Stomach (tissue), 8 donors: ENCODE measurements at regions not wholly inside any gene's neighbourhood (a gene's known extent, or its start where the extent isn't known, plus 50 kb on each side); places are given as distances from the start of the nearest gene placed in this dataset.

Experiments
- DNase-seq, 2 donors: peaks; one replicate each; pipeline versions ENCODE4 v3.0.0 to v3.0.0-alpha.2; 2013 to 2019
- H3K27ac ChIP-seq, 5 donors: fragments of 200-600 bp in 4 of 5; sonication (generic) in 4 of 5; one replicate each; pipeline ENCODE4 v1.5.1; 2013 to 2019; ENCODE audit warnings: mild to moderate bottlenecking in 1 of 5, moderate library complexity in 1 of 5
- H3K27me3 ChIP-seq, 3 donors: fragments of 200-600 bp; sonication (generic); one replicate each; pipeline ENCODE4 v1.5.1; 2017 to 2019; ENCODE audit warnings: mixed run types in 1 of 3
- H3K36me3 ChIP-seq, 4 donors: fragments of 200-600 bp; sonication (generic); 1 replicate in 3 of 4; 2 replicates in 1 of 4; pipeline ENCODE4 v1.5.1; 2016 to 2019
- H3K4me1 ChIP-seq, 4 donors: fragments of 200-600 bp; sonication (generic); one replicate each; pipeline ENCODE4 v1.5.1; 2016 to 2019
- H3K4me3 ChIP-seq, 4 donors: fragments of 200-600 bp; sonication (generic) in 3 of 4; one replicate each; pipeline ENCODE4 v1.5.1; 2016 to 2019; ENCODE audit warnings: mild to moderate bottlenecking in 1 of 4
- H3K9me3 ChIP-seq, 4 donors: fragments of 200-600 bp; sonication (generic); one replicate each; pipeline ENCODE4 v1.5.1; 2016 to 2019
- EP300 ChIP-seq: sonication (generic); formaldehyde crosslinking; IDR thresholded peaks from one replicate; pipeline ENCODE4 v1.6.1; 2017; ENCODE audit warnings: antibody characterized with exemption
- POLR2A ChIP-seq, 4 donors: fragments of 450-650 bp; IDR thresholded peaks; one replicate each; pipeline ENCODE4 v1.6.1; 2016; ENCODE audit warnings: antibody characterized with exemption in 4 of 4, control low read depth in 2 of 4, mild to moderate bottlenecking in 1 of 4, moderate library complexity in 1 of 4
- POLR2AphosphoS5 ChIP-seq, 3 donors: sonication (generic); formaldehyde crosslinking; IDR thresholded peaks; one replicate each; pipeline ENCODE4 v1.6.1; 2016; ENCODE audit warnings: antibody characterized with exemption in 3 of 3
- WGBS, 5 donors: extraction: QIAGEN DNeasy Blood & Tissue Kit in 3 of 5; methylation state at CpG; one replicate each; pipeline versions ENCODE4 v1.1.5 to v1.1.7; 2013 to 2018; 5-methylcytosine and 5-hydroxymethylcytosine counted together
- intact Hi-C: fragments of 100-400 bp; cut with DNase I; formaldehyde crosslinking; loops from one replicate; pipeline ENCODE4 v1.15.1; 2023; ENCODE audit warnings: low total_unique reads
- TF ChIP-seq, protein P1 (sequence below), 7 experiments: fragments of 450-650 bp in 4 of 7; fragments of 200-600 bp in 3 of 7; sonication (generic) in 3 of 7; IDR thresholded peaks; one replicate each; pipeline ENCODE4 v1.5.1; 2016 to 2019; ENCODE audit warnings: antibody characterized with exemption in 7 of 7, control low read depth in 2 of 7, mild to moderate bottlenecking in 1 of 7
- donor health status: healthy with polysubstance abuse.
- donor health status: Bipolar disorder and iron deficiency.
- donor health status: healthy.

DNA sequence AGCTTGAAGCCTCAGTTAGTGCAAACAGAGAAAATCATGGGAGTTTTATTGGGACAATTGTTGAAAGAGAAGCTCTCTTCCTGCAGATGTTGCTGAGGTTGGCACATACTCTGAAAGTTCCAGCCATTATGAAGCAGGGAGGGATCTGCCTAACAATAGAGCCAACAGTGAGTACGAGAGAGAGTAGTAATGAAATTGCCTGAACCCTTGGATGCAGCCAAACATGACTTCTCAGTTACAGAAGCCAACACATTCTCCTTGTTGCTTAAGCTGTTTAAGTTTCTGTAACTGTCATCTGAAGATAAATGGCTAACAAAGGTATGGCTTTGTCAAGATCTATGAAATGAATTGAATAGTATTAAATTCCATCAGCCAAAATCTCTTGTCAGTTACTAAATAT lies 211.0 kb upstream of the TTC14 start:
- Histone ChIP-seq H3K27ac (no peak overlapping the region), H3K9me3 (no peaks in the 10 kb centered on the region), H3K36me3 (no peaks in the 10 kb centered on the region), H3K27me3 (no peaks in the 10 kb centered on the region), H3K4me1 (no peaks in the 10 kb centered on the region), H3K4me3 (no peak overlapping the region)
- DNase-seq = no peak
- 43 to 57% (median 50%) methylated on average over 1 of the region's 1 CpG for WGBS, 5 donors
- no peak for TF ChIP-seq POLR2A (IDR thresholded peaks at IDR 0.05)
- no peak for TF ChIP-seq POLR2AphosphoS5 (IDR thresholded peaks at IDR 0.05)
- TF ChIP-seq EP300 = no peak
- TF ChIP-seq, protein P1, sequence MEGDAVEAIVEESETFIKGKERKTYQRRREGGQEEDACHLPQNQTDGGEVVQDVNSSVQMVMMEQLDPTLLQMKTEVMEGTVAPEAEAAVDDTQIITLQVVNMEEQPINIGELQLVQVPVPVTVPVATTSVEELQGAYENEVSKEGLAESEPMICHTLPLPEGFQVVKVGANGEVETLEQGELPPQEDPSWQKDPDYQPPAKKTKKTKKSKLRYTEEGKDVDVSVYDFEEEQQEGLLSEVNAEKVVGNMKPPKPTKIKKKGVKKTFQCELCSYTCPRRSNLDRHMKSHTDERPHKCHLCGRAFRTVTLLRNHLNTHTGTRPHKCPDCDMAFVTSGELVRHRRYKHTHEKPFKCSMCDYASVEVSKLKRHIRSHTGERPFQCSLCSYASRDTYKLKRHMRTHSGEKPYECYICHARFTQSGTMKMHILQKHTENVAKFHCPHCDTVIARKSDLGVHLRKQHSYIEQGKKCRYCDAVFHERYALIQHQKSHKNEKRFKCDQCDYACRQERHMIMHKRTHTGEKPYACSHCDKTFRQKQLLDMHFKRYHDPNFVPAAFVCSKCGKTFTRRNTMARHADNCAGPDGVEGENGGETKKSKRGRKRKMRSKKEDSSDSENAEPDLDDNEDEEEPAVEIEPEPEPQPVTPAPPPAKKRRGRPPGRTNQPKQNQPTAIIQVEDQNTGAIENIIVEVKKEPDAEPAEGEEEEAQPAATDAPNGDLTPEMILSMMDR (IDR thresholded peaks at IDR 0.05) = no peak
- intact Hi-C loops = no loop called here

DNA sequence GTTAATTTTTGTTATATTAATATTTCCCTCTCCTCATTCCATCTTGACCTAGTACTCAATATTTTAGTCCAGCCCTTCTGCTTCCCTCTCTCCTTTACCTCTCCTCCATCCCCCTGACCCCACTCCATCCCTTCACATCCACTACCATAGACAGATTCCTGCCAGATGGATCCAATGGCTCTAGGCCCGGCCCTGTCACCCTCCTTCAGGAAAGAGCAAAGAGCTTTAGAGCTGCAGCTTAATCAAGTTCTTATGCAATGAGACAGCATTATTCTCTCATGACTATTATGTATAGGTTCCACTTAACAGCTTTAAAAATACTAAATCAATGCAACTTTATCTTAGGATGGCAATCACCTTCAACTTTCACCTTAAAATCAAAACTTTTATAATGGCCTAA lies 200.7 kb upstream of the TTC14 start:
- WGBS, 5 donors = 42 to 79% (median 69%) methylated on average over 1 of the region's 1 CpG
- no peak for DNase-seq

DNA sequence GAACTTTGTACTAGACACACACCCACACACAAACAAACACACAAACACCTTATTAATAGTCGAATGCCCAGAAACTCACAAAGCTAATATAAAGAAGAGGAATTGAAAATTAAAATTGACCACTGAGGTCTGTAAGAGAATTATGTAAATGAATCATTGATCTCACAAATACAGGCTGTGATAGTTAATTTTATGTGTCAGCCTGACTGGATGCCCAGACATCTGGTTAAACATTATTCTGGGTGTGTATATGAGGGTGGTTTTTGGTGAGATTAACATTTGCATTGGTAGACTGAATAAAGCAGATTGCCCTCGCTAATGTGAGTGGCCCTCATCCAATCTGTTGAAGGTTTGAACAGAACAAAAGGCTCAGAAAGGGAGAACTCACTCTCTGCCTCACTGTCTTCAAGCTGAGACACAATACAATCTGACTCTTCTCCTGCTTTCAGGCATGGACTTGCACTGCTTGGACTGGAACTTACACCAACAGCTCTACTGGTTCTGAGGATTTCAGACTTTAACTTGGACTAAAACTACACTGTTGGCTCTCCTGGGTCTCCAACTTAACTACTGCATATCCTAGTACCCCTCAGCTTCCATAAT lies 199.4 kb upstream of the TTC14 start:
- H3K27ac ChIP-seq = no peak overlapping the region
- H3K4me3 ChIP-seq = no peak overlapping the region
- no peaks in the 10 kb centered on the region for H3K4me1 ChIP-seq
- H3K36me3 ChIP-seq = no peaks in the 10 kb centered on the region
- no peak for DNase-seq
- H3K27me3 ChIP-seq = no peaks in the 10 kb centered on the region
- WGBS, 5 donors = 59 to 68% (median 63%) methylated on average over 2 of the region's 2 CpGs
- TF ChIP-seq EP300 (no peak), POLR2AphosphoS5 (IDR thresholded peaks at IDR 0.05) (no peak), POLR2A (IDR thresholded peaks at IDR 0.05) (no peak)
- TF ChIP-seq, protein P1 (IDR thresholded peaks at IDR 0.05) = no peak
- no peaks in the 10 kb centered on the region for H3K9me3 ChIP-seq
- intact Hi-C loops = no loop called here

More for the DNA sequence above, 200.7 kb upstream of the TTC14 start:
- TF ChIP-seq EP300 (no peak), POLR2AphosphoS5 (IDR thresholded peaks at IDR 0.05) (no peak), POLR2A (IDR thresholded peaks at IDR 0.05) (no peak)
- TF ChIP-seq, protein P1 (IDR thresholded peaks at IDR 0.05) = no peak
- Histone ChIP-seq H3K4me1 (no peaks in the 10 kb centered on the region), H3K9me3 (no peaks in the 10 kb centered on the region), H3K4me3 (no peak overlapping the region), H3K27me3 (no peaks in the 10 kb centered on the region), H3K27ac (no peak overlapping the region), H3K36me3 (no peaks in the 10 kb centered on the region)
- intact Hi-C loops = no loop called here

DNA sequence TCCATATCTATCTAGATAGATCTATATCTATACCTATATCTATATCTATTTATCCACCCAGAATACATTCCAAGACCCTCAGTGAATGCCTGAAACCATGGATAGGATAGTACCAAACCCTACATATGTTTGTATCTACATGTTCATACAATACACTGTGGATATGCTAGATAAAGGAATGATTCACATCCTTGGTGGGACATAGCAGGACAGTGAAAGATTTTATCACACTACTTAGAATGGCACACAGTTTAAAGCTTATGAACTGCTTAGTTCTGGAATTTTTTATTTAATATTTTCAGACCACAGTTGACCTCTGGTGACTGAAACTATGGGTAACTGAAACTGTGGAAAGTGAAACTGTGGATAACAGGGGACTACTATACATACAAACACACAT lies 198.8 kb upstream of the TTC14 start:
- DNase-seq = no peak
- intact Hi-C loops = no loop called here
- no peaks in the 10 kb centered on the region for H3K27me3 ChIP-seq
- no peaks in the 10 kb centered on the region for H3K4me1 ChIP-seq
- no peak overlapping the region for H3K4me3 ChIP-seq
- no peaks in the 10 kb centered on the region for H3K9me3 ChIP-seq
- H3K36me3 ChIP-seq = no peaks in the 10 kb centered on the region
- TF ChIP-seq EP300 (no peak), POLR2A (IDR thresholded peaks at IDR 0.05) (no peak), POLR2AphosphoS5 (IDR thresholded peaks at IDR 0.05) (no peak)
- TF ChIP-seq, protein P1 (IDR thresholded peaks at IDR 0.05) = no peak
- no peak overlapping the region for H3K27ac ChIP-seq
